SJSA1 (cell line): ENCODE measurements at regions not wholly inside any gene's neighbourhood (a gene's known extent, or its start where the extent isn't known, plus 50 kb on each side); places are given as distances from the start of the nearest gene placed in this dataset.

Source experiments
- DNase-seq, 2 experiments: peaks; one replicate each; pipeline ENCODE4 v3.0.0-alpha.2; 2015 to 2020; ENCODE audit warnings: low spot score in 2 of 2, low read depth in 1 of 2
- H3K27ac ChIP-seq: fragments of 250-450 bp; sonication (Bioruptor Pico); 2 replicates; pipeline ENCODE4 v1.5.1; 2020; ENCODE audit warnings: mild to moderate bottlenecking, moderate library complexity
- H3K27me3 ChIP-seq: fragments of 250-450 bp; sonication (Bioruptor Pico); replicated peaks from 2 replicates; pipeline ENCODE4 v1.5.1; 2020; ENCODE audit warnings: mild to moderate bottlenecking, moderate library complexity
- H3K36me3 ChIP-seq: fragments of 250-450 bp; sonication (Bioruptor Pico); 2 replicates; pipeline ENCODE4 v1.5.1; 2020; ENCODE audit warnings: mild to moderate bottlenecking
- H3K4me1 ChIP-seq: fragments of 250-450 bp; sonication (Bioruptor Pico); replicated peaks from 2 replicates; pipeline ENCODE4 v1.6.1; 2021; ENCODE audit warnings: mild to moderate bottlenecking
- H3K4me3 ChIP-seq: fragments of 250-450 bp; sonication (Bioruptor Pico); 2 replicates; pipeline ENCODE4 v1.5.1; 2020; ENCODE audit warnings: mild to moderate bottlenecking
- H3K9me3 ChIP-seq: fragments of 250-450 bp; sonication (Bioruptor Pico); replicated peaks from 2 replicates; pipeline ENCODE4 v1.5.1; 2020; ENCODE audit warnings: mild to moderate bottlenecking

DNA sequence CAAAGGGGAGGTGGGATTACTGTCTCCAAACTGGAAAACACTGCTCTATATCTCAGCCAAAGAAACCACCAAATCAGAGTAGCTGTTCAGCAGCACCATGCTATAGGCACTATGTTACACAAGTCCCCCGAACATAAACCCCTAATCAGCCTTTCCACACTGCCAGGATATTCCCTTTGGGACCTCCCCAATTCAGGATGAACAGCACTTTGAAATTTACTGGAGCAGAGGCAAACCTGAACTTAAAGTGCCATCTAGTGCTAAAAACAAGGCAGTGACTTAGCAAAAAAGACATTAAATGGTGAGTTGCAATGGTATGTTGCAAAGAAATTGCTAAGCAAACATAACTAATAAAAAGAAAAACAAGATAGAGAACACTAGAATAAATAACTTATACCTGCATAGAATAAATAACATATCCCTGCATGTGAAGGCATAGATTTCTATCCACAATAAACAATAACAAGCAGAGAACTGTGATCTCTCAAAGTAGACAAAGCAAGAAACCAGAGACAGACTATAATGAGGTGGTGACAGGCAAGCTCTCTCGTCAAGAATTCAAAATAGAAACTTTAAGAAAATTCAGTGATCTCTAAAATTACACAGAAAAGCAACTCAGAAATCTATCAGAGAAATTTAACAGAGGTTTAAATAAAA is 584.4 kb upstream of the ACO1 start:
- Histone ChIP-seq H3K27me3 (no peaks in the 10 kb centered on the region), H3K4me1 (no peaks in the 10 kb centered on the region)
- DNase-seq = no peak

GRCh38 chr9:31807574-31808256 is 576.7 kb upstream of the ACO1 start:
- no peaks in the 10 kb centered on the region for H3K4me1 ChIP-seq
- H3K27me3 ChIP-seq = no peaks in the 10 kb centered on the region
- no peaks in the 10 kb centered on the region for H3K9me3 ChIP-seq
- DNase-seq = no peak
- H3K27ac ChIP-seq = no peak overlapping the region
- H3K36me3 ChIP-seq = no peaks in the 10 kb centered on the region
- no peak overlapping the region for H3K4me3 ChIP-seq

More for the DNA sequence above, 584.4 kb upstream of the ACO1 start:
- no peak overlapping the region for H3K4me3 ChIP-seq
- no peak overlapping the region for H3K27ac ChIP-seq
- H3K36me3 ChIP-seq = no peaks in the 10 kb centered on the region
- no peaks in the 10 kb centered on the region for H3K9me3 ChIP-seq

DNA sequence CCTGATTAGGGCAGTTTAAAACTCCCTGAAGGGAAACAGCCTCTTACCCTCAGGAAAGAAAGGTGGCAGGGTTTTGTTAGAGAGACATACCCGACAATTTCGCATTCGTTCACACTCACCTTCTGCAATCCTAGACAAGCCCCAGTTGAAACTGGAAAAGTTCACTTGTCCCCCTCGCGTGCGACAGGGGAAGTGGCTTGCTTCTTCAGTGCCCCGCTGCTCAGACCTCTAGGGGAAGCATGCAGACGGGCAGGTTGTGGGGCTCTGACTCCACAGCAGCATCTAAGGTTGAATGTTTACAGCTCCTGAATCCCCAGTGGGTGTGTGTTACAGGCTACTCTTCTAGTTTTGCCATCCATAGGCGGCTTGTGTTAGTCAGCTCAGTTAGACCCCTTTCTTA is 575.7 kb upstream of the ACO1 start:
- Histone ChIP-seq H3K9me3 (no peaks in the 10 kb centered on the region), H3K4me1 (no peaks in the 10 kb centered on the region), H3K27me3 (no peaks in the 10 kb centered on the region), H3K27ac (no peak overlapping the region), H3K4me3 (no peak overlapping the region), H3K36me3 (no peaks in the 10 kb centered on the region)
- no peak for DNase-seq

DNA sequence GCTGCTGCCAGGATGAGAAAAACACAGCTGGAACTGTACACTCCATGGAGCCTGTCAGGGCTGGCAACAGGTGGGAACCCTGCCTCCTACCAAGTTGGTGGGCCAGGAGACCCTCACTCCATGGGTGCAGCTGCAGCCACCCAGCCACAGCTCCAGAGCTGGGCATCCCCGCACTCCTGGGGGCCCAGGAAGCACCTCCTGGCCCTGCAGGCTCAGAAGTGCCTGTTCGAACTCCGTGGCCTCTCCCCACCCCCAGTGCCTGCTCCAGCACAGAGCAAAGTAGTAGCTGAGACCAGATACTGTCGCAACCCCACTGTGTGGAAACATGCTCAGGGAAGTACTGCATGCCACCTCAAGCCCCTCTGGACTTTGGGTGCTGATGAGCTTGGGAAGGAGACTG is 564.0 kb upstream of the ACO1 start:
- H3K27ac ChIP-seq = no peak overlapping the region
- no peaks in the 10 kb centered on the region for H3K4me1 ChIP-seq
- H3K4me3 ChIP-seq = no peak overlapping the region
- H3K9me3 ChIP-seq = no peaks in the 10 kb centered on the region
- H3K36me3 ChIP-seq = no peaks in the 10 kb centered on the region
- H3K27me3 ChIP-seq = no peaks in the 10 kb centered on the region
- DNase-seq = no peak

GRCh38 chr9:31821583-31821982 is 562.9 kb upstream of the ACO1 start:
- DNase-seq = no peak
- no peak overlapping the region for H3K4me3 ChIP-seq
- no peaks in the 10 kb centered on the region for H3K4me1 ChIP-seq
- H3K36me3 ChIP-seq = no peaks in the 10 kb centered on the region
- no peaks in the 10 kb centered on the region for H3K9me3 ChIP-seq
- no peaks in the 10 kb centered on the region for H3K27me3 ChIP-seq
- H3K27ac ChIP-seq = no peak overlapping the region

DNA sequence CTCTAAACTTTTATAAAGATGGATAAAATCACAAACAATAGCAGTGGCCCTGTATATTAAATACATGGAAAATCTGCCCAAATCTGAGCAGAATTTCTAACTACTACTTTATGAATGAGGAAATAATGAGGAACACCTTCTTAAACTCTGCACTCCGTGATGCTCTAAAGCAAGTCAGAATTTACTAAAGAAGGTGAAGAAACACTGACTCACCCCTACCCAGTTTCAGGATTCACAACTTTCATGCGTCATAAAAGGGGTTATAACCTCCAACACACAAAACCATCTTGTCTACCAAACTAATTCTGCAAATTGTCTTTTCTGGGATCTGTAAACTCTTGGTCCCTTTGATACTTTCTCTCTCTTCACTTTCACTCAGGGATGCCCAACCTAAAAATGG is 561.1 kb upstream of the ACO1 start:
- H3K4me1 ChIP-seq = no peaks in the 10 kb centered on the region
- H3K27me3 ChIP-seq = no peaks in the 10 kb centered on the region
- no peak overlapping the region for H3K27ac ChIP-seq
- no peak overlapping the region for H3K4me3 ChIP-seq
- no peaks in the 10 kb centered on the region for H3K9me3 ChIP-seq
- DNase-seq = no peak
- H3K36me3 ChIP-seq = no peaks in the 10 kb centered on the region

DNA sequence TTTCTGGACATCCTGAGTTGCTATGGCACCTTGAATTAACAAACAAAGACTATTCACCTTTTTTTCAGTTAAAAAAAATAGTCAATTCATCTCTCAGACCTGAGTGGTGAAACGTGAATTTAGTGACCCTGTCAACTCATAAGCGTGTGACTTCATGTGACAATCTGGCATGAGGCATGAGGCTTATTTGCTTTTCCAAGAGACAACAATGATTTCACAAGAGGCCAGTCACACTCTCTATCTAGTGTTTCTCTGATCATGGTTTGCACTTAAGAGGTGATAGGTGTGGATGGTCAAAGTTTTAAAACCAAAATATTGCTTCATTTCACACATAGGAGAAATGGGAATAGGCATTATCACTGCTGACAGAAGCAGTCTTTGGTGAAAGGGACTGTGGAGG is 559.6 kb upstream of the ACO1 start:
- no peaks in the 10 kb centered on the region for H3K27me3 ChIP-seq
- no peaks in the 10 kb centered on the region for H3K36me3 ChIP-seq
- no peak overlapping the region for H3K4me3 ChIP-seq
- H3K9me3 ChIP-seq = no peaks in the 10 kb centered on the region
- DNase-seq = no peak
- H3K4me1 ChIP-seq = no peaks in the 10 kb centered on the region
- H3K27ac ChIP-seq = no peak overlapping the region

DNA sequence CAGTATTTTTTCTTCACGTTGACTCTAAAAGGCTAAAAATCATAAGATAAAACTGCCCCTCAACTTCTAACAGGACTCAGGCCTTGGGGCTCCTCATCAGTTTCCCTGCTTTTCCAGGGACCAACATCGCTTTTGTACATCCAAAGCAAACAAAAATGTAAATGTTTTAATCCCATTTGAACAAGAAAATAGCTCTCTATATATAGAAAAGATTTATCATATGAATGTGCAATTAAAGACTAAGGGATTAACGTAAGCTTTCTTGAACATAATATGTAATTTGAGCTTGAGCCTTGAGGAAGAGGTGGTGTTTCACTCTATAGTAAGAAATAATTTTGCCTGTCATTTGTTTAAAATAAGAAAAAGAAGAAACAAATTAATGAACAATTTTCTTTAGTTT is 547.2 kb upstream of the ACO1 start:
- no peaks in the 10 kb centered on the region for H3K9me3 ChIP-seq
- DNase-seq = no peak
- no peaks in the 10 kb centered on the region for H3K27me3 ChIP-seq
- no peaks in the 10 kb centered on the region for H3K4me1 ChIP-seq
- no peak overlapping the region for H3K27ac ChIP-seq
- no peak overlapping the region for H3K4me3 ChIP-seq
- H3K36me3 ChIP-seq = no peaks in the 10 kb centered on the region

DNA sequence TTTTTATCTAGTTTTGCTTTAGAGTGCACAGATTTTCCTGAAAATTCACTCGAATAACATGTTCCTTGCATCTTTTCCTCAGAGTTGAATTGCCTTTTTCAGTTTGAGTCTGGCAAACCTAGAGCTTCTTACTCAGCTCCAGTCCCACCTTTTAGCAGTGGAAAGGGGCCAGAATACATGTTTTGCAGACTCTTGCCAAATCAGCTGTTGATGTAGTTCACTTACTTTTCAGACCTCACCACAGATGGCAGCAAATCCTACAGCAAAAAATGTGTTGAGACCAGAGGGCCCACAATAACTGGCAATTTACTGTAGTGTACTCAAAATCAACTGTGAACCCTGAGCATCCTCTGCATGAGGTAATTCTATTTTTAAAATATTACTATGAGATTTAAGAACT is 545.2 kb upstream of the ACO1 start:
- DNase-seq = no peak

DNA sequence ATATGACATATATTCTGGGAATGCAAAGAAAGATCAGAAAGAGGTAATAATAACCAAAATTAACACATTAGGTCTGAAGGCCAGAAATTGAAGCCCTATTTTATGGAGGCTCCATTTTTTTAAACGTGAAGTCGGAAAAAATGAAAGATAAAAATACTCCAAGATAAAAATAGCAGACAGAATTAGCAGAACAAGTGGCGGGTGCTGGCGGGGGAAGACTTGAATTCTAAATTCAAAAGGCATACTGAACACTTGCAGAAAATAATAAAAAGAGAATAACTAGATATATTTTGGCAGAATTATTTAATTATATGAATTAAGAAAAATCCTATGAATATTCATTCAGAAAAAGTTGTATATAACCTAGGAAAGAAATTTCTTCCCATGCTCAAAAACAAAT is 543.7 kb upstream of the ACO1 start:
- Histone ChIP-seq H3K36me3 (no peaks in the 10 kb centered on the region), H3K4me3 (no peak overlapping the region), H3K4me1 (no peaks in the 10 kb centered on the region), H3K27me3 (no peaks in the 10 kb centered on the region), H3K9me3 (no peaks in the 10 kb centered on the region), H3K27ac (no peak overlapping the region)
- DNase-seq = no peak

More for the DNA sequence above, 545.2 kb upstream of the ACO1 start:
- Histone ChIP-seq H3K36me3 (no peaks in the 10 kb centered on the region), H3K4me3 (no peak overlapping the region), H3K27ac (no peak overlapping the region), H3K9me3 (no peaks in the 10 kb centered on the region), H3K27me3 (no peaks in the 10 kb centered on the region), H3K4me1 (no peaks in the 10 kb centered on the region)

DNA sequence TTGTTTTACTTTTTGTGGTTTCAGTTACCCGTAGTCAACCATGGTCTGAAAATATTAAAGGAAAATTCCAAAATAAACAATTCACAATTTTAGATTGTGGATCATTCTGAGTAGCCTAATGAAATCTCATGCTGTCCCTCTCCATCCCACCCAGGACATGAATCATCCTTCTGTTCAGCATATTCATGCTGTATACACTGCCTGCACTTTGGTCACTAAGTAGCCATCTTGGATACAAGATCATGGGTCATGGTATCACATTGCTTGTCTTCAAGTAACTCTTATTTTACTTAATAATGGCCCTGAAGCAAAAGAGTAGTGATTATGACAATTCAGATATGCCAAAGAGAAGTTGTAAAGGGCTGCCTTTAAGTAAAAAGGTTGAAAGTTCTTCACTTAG is 536.5 kb upstream of the ACO1 start:
- DNase-seq = no peak
- Histone ChIP-seq H3K27me3 (no peaks in the 10 kb centered on the region), H3K36me3 (no peaks in the 10 kb centered on the region), H3K9me3 (no peaks in the 10 kb centered on the region), H3K4me1 (no peaks in the 10 kb centered on the region), H3K4me3 (no peak overlapping the region), H3K27ac (no peak overlapping the region)

DNA sequence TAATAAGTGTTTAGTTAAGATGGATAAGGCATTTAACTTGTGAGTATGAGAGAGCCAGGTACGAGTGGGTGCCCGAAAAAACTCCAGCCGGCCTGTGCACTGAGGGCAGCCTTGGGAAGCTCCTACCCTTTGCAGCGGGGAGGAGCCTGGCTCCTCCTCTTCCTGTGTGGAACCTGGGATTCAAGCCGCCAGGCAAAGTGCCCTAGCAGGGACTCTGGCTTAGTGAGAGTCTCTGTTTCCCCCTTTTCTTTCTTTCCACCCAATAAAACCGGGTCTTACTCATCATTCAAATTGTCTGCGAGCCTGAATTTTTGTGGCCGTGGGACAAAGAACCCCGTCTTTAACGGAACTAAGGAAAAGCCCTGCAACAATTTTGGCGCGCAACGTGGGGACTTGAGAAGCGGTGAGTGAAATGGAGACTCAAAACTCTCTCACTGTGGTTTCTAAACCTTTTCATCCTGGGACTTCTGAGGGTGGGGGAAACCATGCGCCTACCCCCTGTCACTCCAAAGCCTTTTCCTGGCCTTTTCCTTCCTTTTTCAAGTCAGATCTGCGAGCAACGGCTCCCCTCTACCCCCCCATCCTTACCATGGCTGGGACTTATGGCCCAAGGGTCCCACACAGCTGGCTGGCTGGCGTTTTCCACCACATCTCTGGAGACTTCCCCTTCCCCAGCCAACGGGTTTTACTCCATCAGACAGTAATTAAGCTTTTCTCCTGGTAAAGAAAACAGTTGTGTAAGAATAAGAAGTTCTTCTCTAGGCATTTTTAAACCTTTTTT is 535.7 kb upstream of the ACO1 start:
- Histone ChIP-seq H3K27ac (peak overlapping the region; percentile 24), H3K27me3 (no peaks in the 10 kb centered on the region), H3K4me1 (no peaks in the 10 kb centered on the region), H3K36me3 (no peaks in the 10 kb centered on the region), H3K4me3 (peak overlapping the region; percentile 38), H3K9me3 (no peaks in the 10 kb centered on the region)
- peak; percentile 38 to 45 for DNase-seq

- no peaks in the 10 kb centered on the region for H3K27me3 ChIP-seq
- H3K27ac ChIP-seq = no peak overlapping the region
Measured at GRCh38 chr9:31854187-31854586, 530.3 kb upstream of the ACO1 start.

DNA sequence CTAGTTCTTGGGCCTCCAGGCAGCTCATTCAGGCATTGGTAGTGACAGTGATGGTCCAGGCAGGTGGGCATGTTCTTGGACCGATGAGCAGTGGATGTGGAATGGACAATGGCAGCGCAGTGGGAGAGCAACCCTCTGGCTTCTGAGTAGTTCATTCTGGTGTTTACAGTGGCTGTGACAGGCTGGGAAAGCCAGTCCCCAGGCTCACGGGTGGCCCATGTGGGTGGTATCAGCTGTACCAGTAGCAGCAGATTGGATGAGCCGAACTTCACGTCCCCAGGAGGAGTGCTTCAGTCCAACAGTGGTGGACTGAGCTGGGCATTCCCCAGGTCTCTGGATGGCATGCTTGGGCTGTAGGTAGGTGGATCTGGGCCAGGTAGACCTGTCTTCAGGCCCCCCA is 515.6 kb upstream of the ACO1 start:
- H3K27me3 ChIP-seq = no peaks in the 10 kb centered on the region
- H3K4me1 ChIP-seq = no peaks in the 10 kb centered on the region
- no peak overlapping the region for H3K4me3 ChIP-seq
- H3K9me3 ChIP-seq = no peaks in the 10 kb centered on the region
- DNase-seq = no peak
- H3K36me3 ChIP-seq = no peaks in the 10 kb centered on the region
- no peak overlapping the region for H3K27ac ChIP-seq

More at GRCh38 chr9:31854187-31854586, 530.3 kb upstream of the ACO1 start:
- H3K4me1 ChIP-seq = no peaks in the 10 kb centered on the region
- no peaks in the 10 kb centered on the region for H3K9me3 ChIP-seq
- no peak for DNase-seq
- no peaks in the 10 kb centered on the region for H3K36me3 ChIP-seq
- H3K4me3 ChIP-seq = no peak overlapping the region
